IMR-90 (cell line): ENCODE measurements at regions not wholly inside any gene's neighbourhood (a gene's known extent, or its start where the extent isn't known, plus 50 kb on each side); places are given as distances from the start of the nearest gene placed in this dataset.

Experiments used
- ATAC-seq: fragments of 200-7000 bp; cut with Tn5 transposase; 2 replicates; pipeline ENCODE4 v1.9.1; 2020; ENCODE audit warnings: low read depth, mild to moderate bottlenecking, moderate library complexity
- BruUV-seq: library from RNA; stranded (reverse); fragments of 400-500 nt; replicated peaks from 2 replicates; lab custom pipeline; 2021; lab: Mats Ljungman, UMichigan
- CTCF ChIA-PET: fragments of 300-600 bp; formaldehyde crosslinking; extraction: SDS; loops from one replicate; lab custom pipeline; 2021; ENCODE audit warnings: antibody characterized with exemption; lab: Yijun Ruan, JAX
- POLR2A ChIA-PET: fragments of 300-600 bp; sonication (Branson Sonifier 250); formaldehyde crosslinking; loops from one replicate; lab custom pipeline; 2022; ENCODE audit warnings: antibody characterized with exemption; ENCODE audit not compliant: unreplicated experiment; lab: Charles Lee
- DNase-seq: peaks from one replicate; pipeline ENCODE4 v3.0.0; 2013
- H2AFZ ChIP-seq: replicated peaks from 2 replicates; pipeline ENCODE3; 2013; ENCODE audit warnings: low read length, mild to moderate bottlenecking; ENCODE audit not compliant: poor library complexity
- H2AK5ac ChIP-seq: 2 replicates; pipeline ENCODE4 v1.6.1; 2013; ENCODE audit warnings: low read depth, low read length, inconsistent platforms
- H2AK9ac ChIP-seq: replicated peaks from 2 replicates; pipeline ENCODE3; 2013; ENCODE audit warnings: mild to moderate bottlenecking, low read depth, low read length, moderate library complexity; ENCODE audit not compliant: poor library complexity
- H2BK120ac ChIP-seq: 2 replicates; pipeline ENCODE4 v1.6.1; 2013; ENCODE audit warnings: low read depth, low read length, inconsistent platforms
- H2BK15ac ChIP-seq: 3 replicates; pipeline ENCODE4 v1.6.1; 2013; ENCODE audit warnings: low read depth, low read length, inconsistent platforms
- H2BK20ac ChIP-seq: 2 replicates; pipeline ENCODE4 v1.6.1; 2013; ENCODE audit warnings: low read depth, mild to moderate bottlenecking, inconsistent platforms, low read length, moderate library complexity
- H2BK5ac ChIP-seq: 2 replicates; pipeline ENCODE4 v1.6.1; 2013; ENCODE audit warnings: mild to moderate bottlenecking, low read depth, low read length, inconsistent platforms; ENCODE audit not compliant: poor library complexity, severe bottlenecking
- H3K14ac ChIP-seq: replicated peaks from 2 replicates; pipeline ENCODE4 v1.6.1; 2013; ENCODE audit warnings: low read depth, low read length, inconsistent platforms
- H3K18ac ChIP-seq: 2 replicates; pipeline ENCODE4 v1.6.1; 2013; ENCODE audit warnings: low read depth, low read length, control low read depth
- H3K23ac ChIP-seq: 2 replicates; pipeline ENCODE4 v1.6.1; 2013; ENCODE audit warnings: low read depth, low read length, inconsistent platforms
- H3K27ac ChIP-seq: 2 replicates; pipeline ENCODE4 v1.5.1; 2013; ENCODE audit warnings: mild to moderate bottlenecking, control low read depth, low read length; ENCODE audit not compliant: insufficient read depth
- H3K27me3 ChIP-seq: 2 replicates; pipeline ENCODE4 v1.6.1; 2013; ENCODE audit warnings: low read length; ENCODE audit not compliant: control insufficient read depth, insufficient read depth
- H3K36me3 ChIP-seq: 2 replicates; pipeline ENCODE4 v1.6.1; 2013; ENCODE audit warnings: low read length, mixed read lengths; ENCODE audit not compliant: control insufficient read depth, insufficient read depth
- H3K4ac ChIP-seq: 2 replicates; pipeline ENCODE4 v1.6.1; 2013; ENCODE audit warnings: low read depth, low read length, inconsistent platforms
- H3K4me1 ChIP-seq: 2 replicates; pipeline ENCODE4 v1.6.1; 2013; ENCODE audit warnings: low read length, mixed read lengths; ENCODE audit not compliant: control insufficient read depth, insufficient read depth
- H3K4me2 ChIP-seq: 2 replicates; pipeline ENCODE4 v1.6.1; 2013; ENCODE audit warnings: low read depth, mild to moderate bottlenecking, control low read depth, low read length, moderate library complexity
- H3K4me3 ChIP-seq: 2 replicates; pipeline ENCODE4 v1.5.1; 2013; ENCODE audit warnings: low read depth, mild to moderate bottlenecking, control low read depth, low read length, moderate library complexity; ENCODE audit not compliant: insufficient read depth
- H3K56ac ChIP-seq: 2 replicates; pipeline ENCODE4 v1.6.1; 2013; ENCODE audit warnings: low read length, inconsistent platforms; ENCODE audit not compliant: insufficient read depth; ENCODE audit errors: extremely low read depth
- H3K79me1 ChIP-seq, 2 experiments: 2 replicates each; pipeline ENCODE4 v1.6.1; 2013; ENCODE audit warnings: low read length in 2 of 2, inconsistent platforms in 1 of 2, low read depth in 1 of 2
- H3K9ac ChIP-seq: 2 replicates; pipeline ENCODE4 v1.6.1; 2013; ENCODE audit warnings: low read depth, low read length, control low read depth
- H3K9me1 ChIP-seq: 2 replicates; pipeline ENCODE4 v1.6.1; 2013; ENCODE audit warnings: low read length, inconsistent platforms; ENCODE audit not compliant: insufficient read depth
- H3K9me3 ChIP-seq: 2 replicates; pipeline ENCODE4 v1.6.1; 2013; ENCODE audit warnings: low read length; ENCODE audit not compliant: control insufficient read depth, insufficient read depth
- H4K20me1 ChIP-seq: 2 replicates; pipeline ENCODE4 v1.6.1; 2013; ENCODE audit warnings: low read length, inconsistent platforms; ENCODE audit not compliant: insufficient read depth
- H4K5ac ChIP-seq: 2 replicates; pipeline ENCODE4 v1.6.1; 2013; ENCODE audit warnings: mild to moderate bottlenecking, low read depth, low read length, control low read depth
- H4K8ac ChIP-seq, 2 experiments: 2 replicates each; pipeline ENCODE4 v1.6.1; 2013; ENCODE audit warnings: low read depth in 2 of 2, low read length in 2 of 2, control low read depth in 1 of 2, inconsistent platforms in 1 of 2
- H4K91ac ChIP-seq: 2 replicates; pipeline ENCODE4 v1.6.1; 2013; ENCODE audit warnings: low read depth, low read length, inconsistent platforms; ENCODE audit not compliant: insufficient read depth
- BHLHE40 ChIP-seq: fragments of 150-350 bp; IDR thresholded peaks from 2 replicates; pipeline ENCODE4 v1.6.1; 2016; ENCODE audit warnings: mild to moderate bottlenecking, low read depth, low read length
- CEBPB ChIP-seq: IDR thresholded peaks from 2 replicates; pipeline ENCODE4 v1.6.1; 2012; ENCODE audit warnings: low read depth, low read length, improper control_type of control experiment
- CHD1 ChIP-seq: IDR thresholded peaks from 2 replicates; pipeline ENCODE4 v1.6.1; 2012; ENCODE audit warnings: low read depth, low read length, improper control_type of control experiment
- CTCF ChIP-seq: conservative IDR thresholded peaks from 2 replicates; pipeline ENCODE4 v1.5.1; 2012; ENCODE audit warnings: mild to moderate bottlenecking, low read depth, low read length, improper control_type of control experiment
- ELK1 ChIP-seq: fragments of 150-350 bp; IDR thresholded peaks from 2 replicates; pipeline ENCODE4 v1.6.1; 2016; ENCODE audit warnings: low read depth, mild to moderate bottlenecking, low read length, moderate library complexity, borderline replicate concordance
- FOS ChIP-seq: fragments of 150-350 bp; IDR thresholded peaks from 2 replicates; pipeline ENCODE4 v1.6.1; 2016; ENCODE audit warnings: low read depth, low read length
- MAFK ChIP-seq: IDR thresholded peaks from 2 replicates; pipeline ENCODE4 v1.6.1; 2012; ENCODE audit warnings: low read depth, low read length, improper control_type of control experiment
- MAZ ChIP-seq: IDR thresholded peaks from 2 replicates; pipeline ENCODE4 v1.6.1; 2012; ENCODE audit warnings: low read depth, mild to moderate bottlenecking, low read length, improper control_type of control experiment, moderate library complexity, borderline replicate concordance
- MXI1 ChIP-seq: IDR thresholded peaks from 2 replicates; pipeline ENCODE4 v1.6.1; 2012; ENCODE audit warnings: low read depth, mild to moderate bottlenecking, low read length, moderate library complexity, borderline replicate concordance
- NFE2L2 ChIP-seq: fragments of 150-350 bp; IDR thresholded peaks from 2 replicates; pipeline ENCODE4 v1.6.1; 2016; ENCODE audit warnings: low read depth, mild to moderate bottlenecking, low read length
- POLR2A ChIP-seq: IDR thresholded peaks from 2 replicates; pipeline ENCODE4 v1.6.1; 2012; ENCODE audit warnings: mild to moderate bottlenecking, low read depth, low read length
- RAD21 ChIP-seq: IDR thresholded peaks from 2 replicates; pipeline ENCODE4 v1.6.1; 2012; ENCODE audit warnings: low read length, improper control_type of control experiment
- RCOR1 ChIP-seq: IDR thresholded peaks from 2 replicates; pipeline ENCODE4 v1.6.1; 2012; ENCODE audit warnings: mild to moderate bottlenecking, low read length, improper control_type of control experiment; ENCODE audit not compliant: insufficient replicate concordance
- RFX5 ChIP-seq: IDR thresholded peaks from 2 replicates; pipeline ENCODE4 v1.8.0; 2012; ENCODE audit warnings: low read depth, mild to moderate bottlenecking, low read length, moderate library complexity
- SMC3 ChIP-seq: fragments of 150-350 bp; IDR thresholded peaks from 2 replicates; pipeline ENCODE4 v1.6.1; 2016; ENCODE audit warnings: low read depth, mild to moderate bottlenecking, antibody characterized with exemption, low read length, moderate library complexity
- USF2 ChIP-seq: fragments of 150-350 bp; IDR thresholded peaks from 2 replicates; pipeline ENCODE4 v1.6.1; 2017; ENCODE audit warnings: mild to moderate bottlenecking, antibody characterized with exemption, low read length, low read depth
- WGBS, 2 experiments: methylation state at CpG; one replicate each; pipeline versions ENCODE4 v1.1.5 to v1.1.7; 2013; ENCODE audit warnings: missing lambda C conversion rate in 2 of 2; ENCODE audit not compliant: insufficient read length in 1 of 2; ENCODE audit errors: extremely low coverage in 2 of 2; 5-methylcytosine and 5-hydroxymethylcytosine counted together
- dilution Hi-C: fragments of 300-500 bp; cut with HindIII; formaldehyde crosslinking; loops from one replicate; pipeline ENCODE4 v1.14.3; 2018; ENCODE audit warnings: low sequenced_read_pairs; ENCODE audit not compliant: unreplicated experiment
- in situ Hi-C: fragments of 300-500 bp; cut with MboI; formaldehyde crosslinking; loops from 3 replicates; pipeline ENCODE4 v1.14.3; 2019; ENCODE audit warnings: low sequenced_read_pairs, inconsistent platforms, mixed read lengths
- intact Hi-C: fragments of 100-400 bp; cut with micrococcal nuclease; formaldehyde crosslinking; loops from 2 replicates; pipeline ENCODE4 v1.10.0; 2022

- ChIA-PET POLR2A (no interaction called here), CTCF (no interaction called here)
- H2BK20ac ChIP-seq: no peak overlapping the region
- H3K9me3 ChIP-seq: peaks cover 14% of the 10 kb centered on the region
- no peak overlapping the region for H3K14ac ChIP-seq
- dilution Hi-C loops (no loop called here), in situ Hi-C loops (no loop called here), intact Hi-C loops (no loop called here)
- H3K36me3 ChIP-seq: no peaks in the 10 kb centered on the region
- H4K5ac ChIP-seq: no peak overlapping the region
- H3K27ac ChIP-seq: no peak overlapping the region
- H2AK5ac ChIP-seq: no peak overlapping the region
- H3K79me1 ChIP-seq: no peaks in the 10 kb centered on the region
- no peak overlapping the region for H3K9ac ChIP-seq
- H2AK9ac ChIP-seq: no peak overlapping the region
- ATAC-seq (no peak), DNase-seq (no peak)
- no peak overlapping the region for H3K4ac ChIP-seq
- no peaks in the 10 kb centered on the region for H4K20me1 ChIP-seq
- no peak overlapping the region for H2BK15ac ChIP-seq
- H3K27me3 ChIP-seq: no peaks in the 10 kb centered on the region
- no peak overlapping the region for H2BK5ac ChIP-seq
- no peak overlapping the region for H2BK120ac ChIP-seq
- no TSS peak for BruUV-seq
- H4K8ac ChIP-seq: no peak overlapping the region
- H3K9me1 ChIP-seq: no peaks in the 10 kb centered on the region
- no peak overlapping the region for H2AFZ ChIP-seq
- no peak overlapping the region for H3K23ac ChIP-seq
- no peak overlapping the region for H3K56ac ChIP-seq
- H3K4me2 ChIP-seq: no peak overlapping the region
- H3K18ac ChIP-seq: no peak overlapping the region
- no CpG with 5 or more reads among the region's 3 CpGs for WGBS, 2 experiments
- TF ChIP-seq NFE2L2: no peak
- no peak for TF ChIP-seq BHLHE40
- TF ChIP-seq SMC3: no peak
- TF ChIP-seq RFX5: no peak
- TF ChIP-seq RCOR1: no peak
- TF ChIP-seq POLR2A: no peak
- no peak for TF ChIP-seq USF2
- no peak for TF ChIP-seq MXI1
- TF ChIP-seq CHD1: no peak
- TF ChIP-seq MAFK: no peak
- TF ChIP-seq MAZ: no peak
- no peak for TF ChIP-seq ELK1
- TF ChIP-seq CTCF: no peak
- TF ChIP-seq CEBPB: no peak
- TF ChIP-seq FOS: no peak
- TF ChIP-seq RAD21: no peak
- H4K91ac ChIP-seq: no peak overlapping the region
- H3K4me1 ChIP-seq: no peaks in the 10 kb centered on the region
- no peak overlapping the region for H3K4me3 ChIP-seq
These were observed 543.0 kb upstream of the PLXNA2 start for GRCh38 chr1:208787219-208787618.
